SK-N-MC (cell line): ENCODE measurements at regions not wholly inside any gene's neighbourhood (a gene's known extent, or its start where the extent isn't known, plus 50 kb on each side); places are given as distances from the start of the nearest gene placed in this dataset.

Experiments
- EZH2 ChIP-seq: fragments of 200-600 bp; sonication (generic); IDR thresholded peaks from one replicate; pipeline ENCODE4 v1.6.1; 2017; ENCODE audit warnings: antibody characterized with exemption
- POLR2AphosphoS5 ChIP-seq: IDR thresholded peaks from 2 replicates; pipeline ENCODE4 v1.6.1; 2012; ENCODE audit warnings: mild to moderate bottlenecking, low read depth, low read length, borderline replicate concordance

DNA sequence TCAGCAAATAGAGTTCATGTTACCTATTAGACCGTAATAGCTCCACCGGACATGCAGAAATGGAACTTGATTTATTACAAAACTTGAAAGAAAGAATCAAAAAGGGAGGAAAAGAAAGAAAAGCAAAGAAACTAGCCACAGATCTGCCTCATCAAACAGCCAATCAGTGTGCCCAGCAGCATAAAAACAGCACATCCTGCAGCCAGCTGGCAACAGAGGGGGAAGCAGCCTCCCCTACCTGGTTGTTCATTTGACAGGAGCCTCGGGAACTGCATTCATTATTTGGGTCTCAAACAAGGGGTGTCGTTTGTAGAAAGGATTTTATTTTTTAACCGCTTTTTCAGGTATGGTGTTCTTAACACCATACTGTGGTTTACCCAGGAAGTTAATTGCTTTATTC lies 181.5 kb upstream of the TOPAZ1 start:
- TF ChIP-seq EZH2 (no peak), POLR2AphosphoS5 (no peak)
